Left hindlimb (tissue), 1 donor: ENCODE measurements at regions not wholly inside any gene's neighbourhood (a gene's known extent, or its start where the extent isn't known, plus 50 kb on each side); places are given as distances from the start of the nearest gene placed in this dataset.

Source experiments
- DNase-seq: peaks from one replicate; pipeline ENCODE4 v3.0.0-alpha.2; 2018

DNA sequence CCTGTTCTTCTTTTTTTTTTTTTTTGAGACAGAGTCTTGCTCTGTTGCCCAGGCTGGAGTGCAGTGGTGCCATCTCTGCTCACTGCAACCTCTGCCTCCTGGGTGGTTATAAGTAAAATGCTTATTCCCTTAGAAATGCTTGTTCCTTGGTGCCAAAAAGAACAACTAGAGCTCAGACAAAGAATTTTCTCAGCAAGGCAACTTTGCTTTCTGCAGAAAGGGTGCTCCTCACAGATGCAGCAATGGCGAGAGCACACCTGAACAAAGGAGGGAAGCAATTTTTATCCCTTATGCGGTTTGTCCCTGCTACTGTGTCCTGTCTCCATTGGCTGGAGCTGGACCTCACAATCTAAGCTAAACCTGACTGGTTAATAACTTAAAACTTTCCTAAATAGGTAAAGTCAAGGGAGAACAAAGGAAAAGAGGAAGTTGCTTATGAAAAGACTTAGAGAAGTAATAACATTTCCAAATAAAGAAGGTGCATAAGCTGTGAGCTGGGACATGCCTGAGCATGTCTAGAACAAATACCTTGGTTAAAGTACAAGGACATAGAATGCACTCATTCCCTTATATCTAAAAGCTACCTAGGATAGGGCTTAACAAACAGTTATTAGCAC lies 90.0 kb upstream of the PRR5 start:
- DNase-seq, result no peak

DNA sequence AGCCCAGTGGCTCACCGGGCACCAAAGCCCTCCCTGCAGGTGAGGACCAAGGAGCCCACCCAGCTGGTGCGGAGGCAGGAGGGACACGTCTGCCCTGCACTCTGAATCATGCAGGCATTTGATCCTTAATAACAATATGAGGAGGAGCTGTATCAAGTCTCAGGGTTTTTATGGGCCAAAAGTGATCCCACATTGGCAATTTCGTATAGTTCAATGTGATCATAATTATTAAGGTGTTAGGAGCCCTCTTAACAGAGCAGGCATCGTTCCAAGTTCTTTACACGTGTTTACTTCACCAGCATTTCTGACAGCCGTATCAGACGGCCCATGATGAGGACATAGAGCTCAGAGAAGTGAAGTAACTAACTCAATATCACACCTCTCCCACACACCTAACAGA lies 91.9 kb upstream of the PRR5 start:
- DNase-seq, result no peak

- DNase-seq, result no peak
These were observed 92.5 kb upstream of the PRR5 start for GRCh38 chr22:44609400-44609988.

GRCh38 chr22:44608597-44609399 lies 93.2 kb upstream of the PRR5 start:
- no peak for DNase-seq

GRCh38 chr22:44606126-44606525 lies 95.9 kb upstream of the PRR5 start:
- DNase-seq, result no peak

GRCh38 chr22:44605486-44605885 lies 96.5 kb upstream of the PRR5 start:
- no peak for DNase-seq

DNA sequence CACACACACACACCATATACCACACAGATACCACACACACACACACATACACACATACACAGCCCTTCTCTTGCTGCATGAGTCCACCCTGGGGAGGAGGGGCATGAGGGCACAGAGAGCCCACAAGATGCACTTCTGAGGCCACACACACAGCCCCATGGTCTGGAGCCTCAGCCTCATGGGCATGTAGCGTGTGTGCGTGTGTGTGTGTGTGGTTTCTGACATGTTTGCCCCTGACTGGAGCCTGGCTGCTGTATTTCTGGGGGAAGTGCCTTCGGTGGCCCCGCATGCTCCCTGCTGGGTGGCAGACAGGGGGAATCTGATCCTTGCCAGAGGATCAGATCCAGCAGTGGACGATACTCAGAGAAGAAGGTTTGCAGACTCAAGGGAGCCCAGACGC lies 97.0 kb upstream of the PRR5 start:
- DNase-seq, result no peak

GRCh38 chr22:44604455-44604854 lies 97.5 kb upstream of the PRR5 start:
- DNase-seq, result no peak

- no peak for DNase-seq
These were observed 98.2 kb upstream of the PRR5 start for GRCh38 chr22:44603767-44604166.

GRCh38 chr22:44601725-44602124 lies 100.3 kb upstream of the PRR5 start:
- no peak for DNase-seq

DNA sequence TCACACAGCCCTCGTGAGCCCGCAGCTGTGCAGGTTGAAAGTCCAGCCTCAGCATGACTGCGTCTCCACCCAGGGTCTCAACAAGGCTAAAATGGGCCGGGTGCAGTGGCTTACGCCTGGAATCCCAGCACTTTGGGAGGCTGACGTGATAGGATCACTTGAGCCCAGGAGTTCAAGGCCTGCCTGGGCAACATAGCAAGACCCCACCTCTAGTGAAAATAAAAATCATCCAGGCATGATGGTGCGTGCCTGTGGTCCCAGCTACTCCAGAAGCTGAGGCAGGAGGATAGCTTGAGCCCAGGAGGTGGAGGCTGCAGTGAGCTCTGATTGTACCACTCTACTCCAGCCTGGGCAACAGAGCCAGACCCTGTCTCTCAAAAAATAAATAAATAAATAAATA lies 100.8 kb upstream of the PRR5 start:
- DNase-seq, result no peak

- DNase-seq, result no peak
These were observed 101.7 kb upstream of the PRR5 start for GRCh38 chr22:44600207-44600785.

GRCh38 chr22:44599500-44600140 lies 101.6 kb upstream of the RTL6 start:
- no peak for DNase-seq

DNA sequence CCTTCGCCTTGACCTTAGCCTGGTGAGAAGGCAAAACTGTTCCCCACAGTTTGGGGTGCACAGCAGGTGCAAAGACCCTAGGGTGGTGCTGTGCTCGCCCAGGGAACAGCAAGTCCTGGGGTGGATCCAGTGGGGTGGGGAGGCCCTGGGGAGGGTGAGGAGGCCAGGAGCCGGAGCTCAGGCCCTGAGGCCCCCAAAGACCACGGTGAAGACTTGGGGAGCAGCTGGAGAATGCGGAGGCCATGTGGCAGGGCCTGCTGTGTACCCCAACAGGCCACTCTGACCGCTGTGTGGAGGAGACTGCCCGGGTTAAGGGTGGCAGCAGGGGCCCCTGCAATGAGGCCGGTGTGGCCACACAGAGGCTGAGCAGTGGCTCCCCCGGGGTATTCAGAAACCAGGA lies 101.1 kb upstream of the RTL6 start:
- no peak for DNase-seq

GRCh38 chr22:44597616-44598015 lies 99.6 kb upstream of the RTL6 start:
- DNase-seq, result peak; percentile 82

DNA sequence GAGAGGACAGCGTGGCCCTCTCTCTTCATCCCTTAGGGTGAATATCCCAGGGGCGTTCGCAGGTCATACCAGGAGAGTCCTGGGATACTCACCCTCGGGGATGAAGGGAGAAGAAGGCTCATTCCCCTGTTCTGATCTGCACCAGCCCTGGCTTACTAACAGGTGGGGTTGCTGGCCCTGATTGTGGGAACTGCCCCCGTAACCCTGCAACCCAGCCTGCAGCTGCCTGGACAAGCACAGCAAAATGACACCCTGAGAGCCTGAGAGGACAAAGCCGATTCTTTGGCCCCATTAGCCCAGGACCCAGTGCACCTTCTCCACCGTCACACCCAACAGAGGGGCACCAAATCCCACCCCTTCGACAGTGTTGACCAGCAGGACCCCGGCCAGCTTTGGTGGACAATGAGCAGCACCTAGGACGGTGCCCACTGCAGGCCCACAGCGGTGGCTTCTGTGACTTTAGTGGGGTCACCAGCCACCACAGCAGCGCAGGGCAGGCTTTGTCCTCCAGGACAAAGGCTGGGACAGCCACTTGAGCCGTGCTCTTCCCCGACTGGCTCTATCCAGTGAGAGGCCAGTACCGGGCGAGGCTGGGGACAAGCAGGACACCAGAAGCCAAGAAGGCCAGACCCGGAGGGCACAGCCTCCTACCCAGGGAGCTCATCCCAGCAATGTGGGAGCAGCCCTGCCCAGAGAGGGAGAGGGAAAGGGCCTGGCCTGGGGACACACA lies 98.5 kb upstream of the RTL6 start:
- DNase-seq, result no peak

GRCh38 chr22:44595841-44596341 lies 97.9 kb upstream of the RTL6 start:
- no peak for DNase-seq

DNA sequence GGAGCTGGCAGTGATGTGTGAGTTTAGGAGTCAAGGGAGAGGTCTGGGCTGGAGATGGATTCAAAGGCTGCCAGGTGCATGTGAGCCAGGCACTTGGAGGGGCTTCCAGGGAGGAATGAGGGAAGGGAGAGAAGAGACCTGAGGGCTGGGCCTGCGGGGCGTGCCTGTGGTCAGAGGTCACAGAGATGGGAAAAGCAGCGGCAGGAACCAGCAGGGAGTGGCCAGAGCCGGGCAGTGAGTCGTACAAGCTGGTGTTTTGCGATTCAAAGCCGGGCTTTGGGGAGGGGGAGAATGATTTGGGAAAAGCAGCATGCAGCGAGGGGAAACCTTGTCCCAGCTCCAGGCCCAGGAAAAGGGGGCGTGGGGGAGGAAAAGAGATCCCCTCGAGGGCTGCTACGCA lies 96.9 kb upstream of the RTL6 start:
- DNase-seq, result no peak

DNA sequence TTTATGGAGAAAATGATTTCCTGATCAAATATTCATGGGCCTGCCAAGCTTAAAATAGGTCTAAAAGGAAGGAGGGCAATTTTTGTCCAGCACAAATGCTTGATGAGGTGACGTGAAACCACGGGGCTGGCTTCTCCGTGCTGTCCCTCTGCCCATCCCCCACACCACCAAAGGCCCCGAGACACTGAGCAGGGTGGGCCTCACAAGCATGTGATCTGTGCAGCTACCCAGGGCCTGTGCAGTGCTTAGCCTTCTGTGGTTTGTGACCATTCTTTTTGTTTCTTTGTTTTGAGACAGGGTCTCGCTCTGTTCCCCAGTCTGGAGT lies 94.8 kb upstream of the RTL6 start:
- DNase-seq, result no peak

DNA sequence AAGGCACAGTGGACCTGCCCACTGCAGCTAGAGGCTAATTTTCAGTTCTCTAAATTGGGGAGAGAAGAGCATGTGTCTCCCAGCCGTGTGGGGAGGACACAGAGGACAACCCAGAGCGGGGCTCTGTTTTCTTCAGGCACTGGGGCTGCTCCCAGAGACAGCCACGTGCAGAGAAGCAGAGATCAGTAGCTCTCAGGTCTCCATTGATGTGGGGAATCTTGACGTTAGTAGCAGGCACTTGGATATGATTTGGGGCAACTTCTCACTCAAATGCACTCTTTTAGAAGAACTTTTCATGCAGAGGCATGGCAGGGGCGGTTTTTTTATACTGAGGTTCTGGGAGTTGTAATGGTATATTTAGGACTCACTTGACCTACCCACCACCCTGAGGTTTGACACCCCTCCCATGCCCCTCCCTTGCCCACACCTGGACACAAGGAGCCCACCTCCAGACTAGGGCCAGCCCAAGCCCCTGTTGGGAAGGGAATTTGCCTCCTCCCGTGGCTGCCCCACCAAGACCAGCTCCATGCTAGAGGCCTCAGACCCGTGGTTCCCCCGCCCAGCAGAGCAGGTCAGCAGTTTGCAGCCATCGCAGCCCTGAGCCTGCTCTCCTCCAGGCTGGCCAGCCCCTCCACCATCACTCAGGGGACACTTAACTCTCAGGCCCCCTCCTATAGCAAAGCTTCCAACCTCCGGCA lies 94.2 kb upstream of the RTL6 start:
- no peak for DNase-seq

DNA sequence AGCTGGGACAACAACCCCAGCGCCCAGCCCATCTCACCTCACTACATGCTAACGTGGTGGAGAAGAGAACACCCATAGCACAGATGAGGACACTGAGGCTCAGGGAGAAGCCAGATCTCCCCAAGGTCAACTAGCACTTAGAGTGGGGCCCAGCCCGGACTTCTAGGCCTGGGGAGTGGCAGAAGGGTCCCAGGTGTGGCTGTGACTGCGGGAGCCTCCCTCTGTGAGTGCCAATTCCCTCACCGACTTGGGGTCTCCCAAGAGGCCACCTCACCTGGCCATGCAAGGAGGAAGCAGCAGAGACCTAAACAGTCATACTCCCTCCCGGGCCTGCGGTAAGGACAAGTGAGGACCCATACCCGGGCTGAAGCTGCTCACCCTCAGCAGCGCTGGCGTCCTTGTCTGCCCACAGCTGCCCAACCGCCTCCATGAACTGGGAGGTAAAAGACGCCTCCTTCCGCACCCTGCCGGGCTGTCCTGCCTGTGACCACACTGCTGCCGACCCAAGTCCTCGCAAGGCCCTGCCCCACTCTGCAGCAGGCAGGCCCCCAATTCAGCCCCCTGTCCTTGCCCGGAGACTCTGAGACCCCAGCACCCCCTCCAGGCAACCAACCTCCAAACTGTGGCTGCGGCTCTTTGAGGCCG lies 93.2 kb upstream of the RTL6 start:
- no peak for DNase-seq

DNA sequence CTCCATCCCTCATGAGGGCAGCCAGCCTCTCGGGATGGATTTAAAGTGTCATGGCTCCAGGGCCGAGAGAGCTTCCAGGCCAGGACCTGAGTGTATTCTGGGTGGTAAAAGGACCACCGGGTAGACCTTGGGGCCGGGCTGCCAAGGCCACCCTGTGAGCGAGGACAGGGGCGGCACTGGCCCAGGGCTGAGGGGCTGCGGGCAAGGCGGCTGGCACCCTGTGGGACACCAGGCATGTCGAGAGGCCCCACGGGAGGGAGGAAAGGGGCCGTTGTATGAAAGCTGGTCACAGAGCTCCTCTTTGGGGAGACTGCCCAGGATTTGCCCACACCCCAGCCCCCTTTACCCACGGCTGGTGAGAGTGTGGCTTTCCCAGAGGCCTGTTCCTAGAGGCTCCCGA lies 92.3 kb upstream of the RTL6 start:
- peak; percentile 16 for DNase-seq
